HG03103 (cell line): ENCODE measurements at regions not wholly inside any gene's neighbourhood (a gene's known extent, or its start where the extent isn't known, plus 50 kb on each side); places are given as distances from the start of the nearest gene placed in this dataset.

Experiments
- ATAC-seq: cut with Tn5 transposase; IDR thresholded peaks from one replicate; pipeline ENCODE4 v1.9.1; 2021; ENCODE audit warnings: low read depth; ENCODE audit not compliant: unreplicated experiment

GRCh38 chr5:74277418-74277817, 363.1 kb downstream of the ENC1 start:
- ATAC-seq: no peak

DNA sequence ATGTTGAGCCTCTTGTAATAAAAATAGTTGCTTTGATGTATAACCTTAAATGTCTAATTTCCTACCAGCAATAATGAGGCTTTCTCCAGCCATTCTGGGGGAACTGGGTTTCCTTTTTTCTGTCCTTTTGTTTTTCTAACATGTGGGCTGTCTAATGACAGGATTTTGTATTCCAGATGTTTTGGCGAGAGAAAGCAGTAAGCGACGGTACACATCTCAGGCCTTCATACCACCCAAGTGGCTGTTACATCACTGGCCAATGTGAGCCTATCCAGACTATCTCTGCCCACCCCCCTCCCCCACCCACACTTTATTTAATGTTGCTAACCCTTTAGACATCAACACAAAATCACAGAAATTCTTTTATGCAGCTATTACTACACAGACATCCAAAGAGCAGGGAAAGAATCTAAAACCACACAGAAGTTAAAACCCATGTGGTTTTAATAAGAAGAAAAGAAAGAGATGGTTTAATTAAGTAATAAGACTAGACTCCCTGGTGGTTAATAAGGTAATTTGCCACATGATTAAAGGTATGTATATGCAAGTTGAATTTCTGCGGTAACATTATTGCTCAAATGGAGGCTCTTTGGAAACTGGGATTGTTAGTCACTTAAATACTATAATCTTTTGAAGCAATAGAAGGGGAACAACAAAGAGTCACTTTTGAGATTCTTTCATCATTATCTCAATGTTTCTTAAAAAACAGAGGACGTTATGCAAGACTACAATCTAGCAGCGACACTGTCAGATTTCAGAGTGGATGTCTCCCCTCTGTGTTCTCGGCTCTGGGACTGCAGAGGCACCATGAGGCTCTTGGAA, 365.1 kb downstream of the ENC1 start:
- ATAC-seq: no peak

GRCh38 chr5:74274326-74274725, 366.2 kb downstream of the ENC1 start:
- no peak for ATAC-seq

DNA sequence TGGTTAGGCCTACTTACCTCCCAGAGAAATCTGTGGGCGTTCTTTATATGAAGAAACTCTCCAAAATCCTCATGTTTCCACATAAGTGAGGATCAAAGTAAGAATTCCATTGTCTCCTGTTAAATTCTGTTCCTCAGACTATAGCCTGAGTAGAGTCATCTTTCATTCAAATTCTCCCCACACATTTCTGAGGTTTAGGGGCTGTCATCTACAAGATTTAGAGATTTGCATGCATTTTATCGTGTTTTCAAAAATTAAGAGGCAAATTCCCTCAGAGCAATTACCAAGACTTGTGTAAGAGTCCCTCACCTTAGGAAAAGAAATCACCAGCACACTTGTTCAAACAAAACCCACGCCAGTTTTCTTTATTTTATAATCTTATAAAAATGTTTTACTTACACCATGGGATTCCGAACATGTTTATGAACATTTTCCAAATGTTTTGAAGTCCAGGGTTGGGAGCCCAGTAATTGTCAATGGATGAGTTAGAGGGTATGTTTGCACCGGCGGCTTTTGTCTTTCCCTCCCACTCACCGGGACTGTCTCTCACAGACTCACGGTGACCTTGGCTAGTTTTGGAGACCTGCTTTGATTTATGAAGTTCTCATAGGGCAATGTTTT, 367.6 kb downstream of the ENC1 start:
- ATAC-seq: no peak

- no peak for ATAC-seq
Measured at GRCh38 chr5:74272024-74272775, 368.3 kb downstream of the ENC1 start.

- no peak for ATAC-seq
Measured at GRCh38 chr5:74268297-74268696, 372.2 kb downstream of the ENC1 start.

- ATAC-seq: no peak
Measured at GRCh38 chr5:74266836-74267235, 373.7 kb downstream of the ENC1 start.

DNA sequence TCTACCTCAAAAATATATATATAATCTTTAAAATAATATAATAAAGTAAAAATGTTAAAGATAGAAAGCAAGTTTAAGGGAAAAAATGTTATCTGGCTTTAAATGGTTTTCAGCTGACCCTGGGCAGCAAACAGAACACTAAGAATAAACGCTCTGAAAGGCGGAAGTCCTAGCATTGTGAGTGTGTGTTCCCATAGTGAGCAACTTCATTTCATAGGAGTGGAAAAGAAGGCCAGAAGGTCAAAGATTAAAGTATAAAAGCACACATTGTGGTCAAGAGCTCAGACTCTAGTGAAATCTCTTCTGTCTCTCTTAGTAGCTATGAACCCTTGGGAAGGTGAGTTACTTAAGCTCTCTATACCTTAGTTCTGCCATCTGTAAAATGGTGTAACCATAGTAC, 374.4 kb downstream of the ENC1 start:
- no peak for ATAC-seq

DNA sequence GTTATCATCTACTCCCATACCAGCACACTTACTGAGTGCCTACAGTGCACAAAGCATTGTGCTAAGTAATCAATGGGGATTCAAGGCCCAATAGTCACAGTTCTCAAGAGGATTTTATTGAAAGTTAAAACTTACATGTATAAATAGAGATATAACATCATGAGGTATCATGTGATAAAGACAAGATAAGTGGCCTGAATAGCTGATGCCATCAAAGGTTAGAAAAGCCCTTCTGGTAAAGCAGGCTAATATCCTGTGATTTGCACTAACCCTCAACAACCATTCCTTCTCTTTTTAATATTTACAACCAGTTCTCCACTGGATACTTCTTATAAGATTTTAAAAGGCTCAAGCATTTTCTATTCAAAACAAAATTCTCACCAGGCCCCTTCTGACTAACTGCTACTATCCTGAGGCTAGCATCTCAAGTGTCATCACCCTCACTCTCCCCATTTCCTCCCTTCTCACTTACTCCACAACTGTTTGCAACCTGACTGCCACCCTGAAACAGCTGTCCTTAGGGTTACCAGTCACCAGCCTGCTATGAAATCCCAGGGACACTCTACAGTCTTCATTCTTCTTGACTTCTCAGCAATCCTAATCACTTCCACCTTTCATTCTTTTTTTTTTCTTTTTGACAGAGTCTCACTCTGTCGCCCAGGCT, 377.9 kb downstream of the ENC1 start:
- no peak for ATAC-seq

DNA sequence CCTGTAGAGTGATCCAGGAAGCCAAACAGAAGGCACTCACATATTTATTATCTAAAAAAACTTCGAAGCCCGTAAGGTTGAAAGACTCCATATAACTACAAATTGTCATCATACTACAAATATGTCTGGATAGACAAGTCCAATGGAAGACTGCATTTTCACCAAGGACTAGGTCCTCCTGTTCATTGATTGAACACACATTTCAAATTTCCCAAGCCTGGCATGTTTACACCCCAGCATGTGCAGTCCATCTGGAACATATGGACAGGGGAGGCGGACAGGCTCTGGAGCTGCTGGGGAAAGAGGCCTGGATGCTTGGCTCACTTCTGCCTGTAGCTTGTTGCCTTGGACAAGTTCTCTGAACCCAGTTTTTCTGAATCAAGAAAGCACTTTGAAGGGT, 378.7 kb downstream of the ENC1 start:
- ATAC-seq: no peak

GRCh38 chr5:74261421-74261820, 379.1 kb downstream of the ENC1 start:
- no peak for ATAC-seq

DNA sequence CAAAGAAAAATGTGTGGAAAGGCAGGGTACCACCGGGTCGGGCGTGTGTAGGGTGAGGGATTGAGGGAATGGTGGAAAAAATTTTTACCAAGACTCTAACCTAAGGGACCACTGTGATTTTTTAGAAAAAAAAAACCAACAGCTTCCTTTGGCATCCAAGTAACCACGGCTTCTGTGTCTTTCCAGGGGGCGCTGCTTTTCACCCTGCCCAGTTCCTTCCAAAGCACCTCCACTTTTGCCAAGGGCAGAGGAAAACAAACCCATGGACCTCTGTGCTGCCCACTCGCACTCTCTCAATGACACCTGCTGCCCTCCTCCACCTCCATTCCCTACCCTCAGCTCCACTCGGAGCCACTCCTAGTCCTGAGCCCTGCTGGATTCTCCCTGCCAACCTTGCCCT, 381.0 kb downstream of the ENC1 start:
- no peak for ATAC-seq

DNA sequence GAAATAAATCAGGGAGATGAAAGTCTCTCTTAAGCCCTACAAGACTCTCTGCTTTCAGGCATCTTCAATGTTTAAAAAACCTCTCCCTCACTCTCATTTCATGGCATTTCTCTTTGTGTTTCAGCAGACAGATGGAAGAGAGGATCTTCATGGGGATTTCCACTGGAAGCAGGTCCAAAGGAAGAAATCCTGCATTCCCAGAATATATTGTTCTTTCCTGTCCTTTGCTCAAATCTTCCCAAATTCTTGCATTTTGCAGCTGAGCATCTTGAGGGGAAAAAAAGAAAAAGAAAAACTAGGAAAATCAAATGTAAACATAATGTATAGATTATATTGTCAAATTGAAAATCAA, 382.2 kb downstream of the ENC1 start:
- no peak for ATAC-seq

GRCh38 chr5:74257645-74258313, 382.7 kb downstream of the ENC1 start:
- no peak for ATAC-seq

GRCh38 chr5:74257060-74257527, 383.4 kb downstream of the ENC1 start:
- no peak for ATAC-seq

GRCh38 chr5:74255692-74256392, 384.7 kb downstream of the ENC1 start:
- no peak for ATAC-seq

- no peak for ATAC-seq
Measured at GRCh38 chr5:74254257-74254656, 386.3 kb downstream of the ENC1 start.

- no peak for ATAC-seq
Measured at GRCh38 chr5:74252044-74252443, 388.5 kb downstream of the ENC1 start.

- ATAC-seq: no peak
Measured at GRCh38 chr5:74251141-74252035, 389.1 kb downstream of the ENC1 start.
